Caki2 (cell line): ENCODE measurements at regions not wholly inside any gene's neighbourhood (a gene's known extent, or its start where the extent isn't known, plus 50 kb on each side); places are given as distances from the start of the nearest gene placed in this dataset.
"Not testable (repeated sequence)": the region's sequence is repeated elsewhere in the genome, so short reads cannot be mapped to it uniquely, and the experiment has no call there.

Experiments
- DNase-seq: peaks from one replicate; pipeline ENCODE4 v3.0.0-alpha.2; 2015; ENCODE audit warnings: low read depth
- in situ Hi-C: cut with HindIII; loops from 2 replicates; pipeline ENCODE4 v1.10.0; 2016; ENCODE audit warnings: low sequenced_read_pairs, low pct_unique_long_range_greater_than_20kb, mixed read lengths

- in situ Hi-C loops: no loop called here
- DNase-seq: peak; percentile 67
These were observed 119.0 kb upstream of the ZNF184 start for GRCh38 chr6:27591699-27592480.

- DNase-seq, in situ Hi-C loops: not testable (repeated sequence)
These were observed 112.4 kb upstream of the ZNF184 start for GRCh38 chr6:27585316-27585715.

- in situ Hi-C loops: no loop called here
- DNase-seq: no peak
These were observed 111.4 kb upstream of the ZNF184 start for GRCh38 chr6:27584326-27584725.

GRCh38 chr6:27582928-27583725 lies 110.2 kb upstream of the ZNF184 start:
- in situ Hi-C loops: no loop called here
- peak; percentile 64 for DNase-seq

- DNase-seq: no peak
These were observed 107.1 kb upstream of the ZNF184 start for GRCh38 chr6:27579973-27580372.

GRCh38 chr6:27577922-27578321 lies 105.0 kb upstream of the ZNF184 start:
- in situ Hi-C loops: no loop called here
- DNase-seq: no peak

More at GRCh38 chr6:27579973-27580372, 107.1 kb upstream of the ZNF184 start:
- in situ Hi-C loops: no loop called here

GRCh38 chr6:27575594-27576361 lies 102.9 kb upstream of the ZNF184 start:
- DNase-seq: no peak
- in situ Hi-C loops: no loop called here

- DNase-seq: no peak
- in situ Hi-C loops: no loop called here
These were observed 95.5 kb upstream of the ZNF184 start for GRCh38 chr6:27568226-27568897.

GRCh38 chr6:27565839-27566779 lies 93.2 kb upstream of the ZNF184 start:
- no peak for DNase-seq
- in situ Hi-C loops: no loop called here

- DNase-seq: no peak
- in situ Hi-C loops: no loop called here
These were observed 89.1 kb upstream of the ZNF184 start for GRCh38 chr6:27562027-27562410.

- no peak for DNase-seq
- in situ Hi-C loops: no loop called here
These were observed 85.3 kb upstream of the ZNF184 start for GRCh38 chr6:27558028-27558724.

- in situ Hi-C loops: no loop called here
- no peak for DNase-seq
These were observed 83.5 kb upstream of the ZNF184 start for GRCh38 chr6:27556406-27556805.

GRCh38 chr6:27553123-27553904 lies 80.4 kb upstream of the ZNF184 start:
- in situ Hi-C loops: no loop called here
- DNase-seq: peak; percentile 84

- DNase-seq: no peak
- in situ Hi-C loops: no loop called here
These were observed 78.7 kb upstream of the ZNF184 start for GRCh38 chr6:27551607-27552006.

GRCh38 chr6:27550692-27551091 lies 77.8 kb upstream of the ZNF184 start:
- in situ Hi-C loops: no loop called here
- no peak for DNase-seq

- in situ Hi-C loops: not testable (repeated sequence)
- peak; percentile 21 for DNase-seq
These were observed 76.3 kb upstream of the ZNF184 start for GRCh38 chr6:27549241-27549598.
